ENCODE measurements at regions not wholly inside any gene's neighbourhood (a gene's known extent, or its start where the extent isn't known, plus 50 kb on each side); places are given as distances from the start of the nearest gene placed in this dataset.
A peak's percentile ranks its signal among the peaks of the same experiment; 100 is the strongest.

DNA sequence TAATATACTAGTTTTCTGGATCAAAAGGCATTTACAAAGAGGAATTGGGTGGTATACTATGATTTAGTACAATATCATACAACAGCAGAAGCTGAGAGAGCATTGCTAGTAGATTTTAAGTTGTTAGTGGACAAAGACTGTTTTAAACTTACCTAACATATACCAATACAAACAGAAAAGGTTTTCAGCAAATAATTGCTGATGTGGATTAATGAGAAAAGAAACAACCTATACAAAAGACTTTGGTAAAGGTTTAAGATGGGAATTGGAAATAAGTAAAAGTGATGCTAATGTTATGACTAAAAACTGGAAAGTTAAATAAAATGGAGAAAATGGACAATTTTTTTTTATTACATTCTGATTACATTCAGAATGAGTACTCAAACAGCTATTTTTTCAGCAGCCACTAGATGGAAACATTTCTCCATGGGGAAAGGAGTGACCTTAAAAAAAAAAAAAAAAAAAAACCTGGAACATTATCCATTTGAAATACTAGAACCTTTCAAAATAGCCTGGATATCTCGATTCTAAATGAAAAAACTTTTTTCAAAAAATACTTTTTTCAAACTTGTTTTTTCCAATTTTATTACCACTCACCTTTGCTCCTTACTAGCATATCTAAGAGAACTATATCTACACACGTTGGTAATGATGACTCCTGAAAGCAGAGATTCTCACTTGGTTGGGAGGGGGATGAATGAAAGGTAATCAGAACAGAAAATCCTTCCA, 55.4 kb downstream of the EPRS1 start (continued):
- TF ChIP-seq REST (IDR thresholded peaks at IDR 0.05; ENCODE audit: borderline replicate concordance in 1 of 2, low read depth in 1 of 2, low read length in 2 of 2) (no peak), ZNF232 (CRISPR knock-in tag; IDR thresholded peaks at IDR 0.05; ENCODE audit: borderline replicate concordance) (no peak), TOPORS (CRISPR knock-in tag; IDR thresholded peaks at IDR 0.05) (no peak), MTF1 (CRISPR knock-in tag; IDR thresholded peaks at IDR 0.05) (no peak), SALL2 (CRISPR knock-in tag; IDR thresholded peaks at IDR 0.05) (no peak), ZNF7 (CRISPR knock-in tag; IDR thresholded peaks at IDR 0.05) (no peak), FLYWCH1 (CRISPR knock-in tag; IDR thresholded peaks at IDR 0.05) (no peak), EED (CRISPR knock-in tag; IDR thresholded peaks at IDR 0.05) (no peak), ZNF530 (CRISPR knock-in tag; IDR thresholded peaks at IDR 0.05; ENCODE audit: low read depth) (no peak), SMC3 (IDR thresholded peaks at IDR 0.05; ENCODE audit: low read length) (peak; percentile 10; the same call in 1 of the 2 replicates), KDM5A (IDR thresholded peaks at IDR 0.05; ENCODE audit: borderline replicate concordance, low read length) (0 out of 2 replicates have a peak, but pooled peaks have one; percentile 30), ZNF180 (CRISPR knock-in tag; IDR thresholded peaks at IDR 0.05; ENCODE audit: borderline replicate concordance, low read depth) (no peak), SRY (CRISPR knock-in tag; IDR thresholded peaks at IDR 0.05) (no peak), ZNF790 (CRISPR knock-in tag; IDR thresholded peaks at IDR 0.05; ENCODE audit: borderline replicate concordance) (no peak), ZNF138 (CRISPR knock-in tag; IDR thresholded peaks at IDR 0.05; ENCODE audit: low read depth) (no peak), MBNL3 (CRISPR knock-in tag; conservative IDR thresholded peaks at IDR 0.05) (no peak), ZNF891 (CRISPR knock-in tag; IDR thresholded peaks at IDR 0.05) (no peak), KMT2A (CRISPR knock-in tag; IDR thresholded peaks at IDR 0.05) (no peak), ZNF350 (CRISPR knock-in tag; IDR thresholded peaks at IDR 0.05; ENCODE audit: borderline replicate concordance, low read depth) (no peak), NFRKB (IDR thresholded peaks at IDR 0.05) (no peak), TCF12 (IDR thresholded peaks at IDR 0.05) (no peak), TCF12 (CRISPR knock-in tag; IDR thresholded peaks at IDR 0.05) (no peak), MAFK (conservative IDR thresholded peaks at IDR 0.05 in 1 of 2, IDR thresholded peaks at IDR 0.05 in 1 of 2; ENCODE audit: low read length in 2 of 2) (peak; percentile 25 to 41; a peak in 2 of 4 replicates), AGO2 (optimal IDR thresholded peaks at IDR 0.05; ENCODE audit: low read depth, low read length) (no peak)
- TF ChIP-seq, protein P1, sequence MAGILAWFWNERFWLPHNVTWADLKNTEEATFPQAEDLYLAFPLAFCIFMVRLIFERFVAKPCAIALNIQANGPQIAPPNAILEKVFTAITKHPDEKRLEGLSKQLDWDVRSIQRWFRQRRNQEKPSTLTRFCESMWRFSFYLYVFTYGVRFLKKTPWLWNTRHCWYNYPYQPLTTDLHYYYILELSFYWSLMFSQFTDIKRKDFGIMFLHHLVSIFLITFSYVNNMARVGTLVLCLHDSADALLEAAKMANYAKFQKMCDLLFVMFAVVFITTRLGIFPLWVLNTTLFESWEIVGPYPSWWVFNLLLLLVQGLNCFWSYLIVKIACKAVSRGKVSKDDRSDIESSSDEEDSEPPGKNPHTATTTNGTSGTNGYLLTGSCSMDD (CRISPR knock-in tag; IDR thresholded peaks at IDR 0.05), result no peak
- TF ChIP-seq, protein P2, sequence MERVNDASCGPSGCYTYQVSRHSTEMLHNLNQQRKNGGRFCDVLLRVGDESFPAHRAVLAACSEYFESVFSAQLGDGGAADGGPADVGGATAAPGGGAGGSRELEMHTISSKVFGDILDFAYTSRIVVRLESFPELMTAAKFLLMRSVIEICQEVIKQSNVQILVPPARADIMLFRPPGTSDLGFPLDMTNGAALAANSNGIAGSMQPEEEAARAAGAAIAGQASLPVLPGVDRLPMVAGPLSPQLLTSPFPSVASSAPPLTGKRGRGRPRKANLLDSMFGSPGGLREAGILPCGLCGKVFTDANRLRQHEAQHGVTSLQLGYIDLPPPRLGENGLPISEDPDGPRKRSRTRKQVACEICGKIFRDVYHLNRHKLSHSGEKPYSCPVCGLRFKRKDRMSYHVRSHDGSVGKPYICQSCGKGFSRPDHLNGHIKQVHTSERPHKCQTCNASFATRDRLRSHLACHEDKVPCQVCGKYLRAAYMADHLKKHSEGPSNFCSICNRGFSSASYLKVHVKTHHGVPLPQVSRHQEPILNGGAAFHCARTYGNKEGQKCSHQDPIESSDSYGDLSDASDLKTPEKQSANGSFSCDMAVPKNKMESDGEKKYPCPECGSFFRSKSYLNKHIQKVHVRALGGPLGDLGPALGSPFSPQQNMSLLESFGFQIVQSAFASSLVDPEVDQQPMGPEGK (CRISPR knock-in tag; IDR thresholded peaks at IDR 0.05), result no peak

Data from HepG2 (cell line).